WTC11 (cell line): ENCODE measurements at regions not wholly inside any gene's neighbourhood (a gene's known extent, or its start where the extent isn't known, plus 50 kb on each side); places are given as distances from the start of the nearest gene placed in this dataset.
"Not testable (repeated sequence)": the region's sequence is repeated elsewhere in the genome, so short reads cannot be mapped to it uniquely, and the experiment has no call there.

Source experiments
- CTCF ChIP-seq: fragments of 200-600 bp; IDR thresholded peaks from 2 replicates; pipeline ENCODE4 v1.8.0; 2022; ENCODE audit warnings: antibody characterized with exemption
- JUN ChIP-seq: sonication (generic); formaldehyde crosslinking; IDR thresholded peaks from 2 replicates; pipeline ENCODE4 v1.8.0; 2023; ENCODE audit warnings: mild to moderate bottlenecking, missing genetic modification reagents
- NR2C2 ChIP-seq: sonication (generic); formaldehyde crosslinking; IDR thresholded peaks from 2 replicates; pipeline ENCODE4 v1.8.0; 2022; ENCODE audit warnings: mild to moderate bottlenecking, missing genetic modification reagents
- SP1 ChIP-seq: sonication (generic); formaldehyde crosslinking; conservative IDR thresholded peaks from 2 replicates; pipeline ENCODE4 v1.8.1; 2022; ENCODE audit warnings: missing genetic modification reagents
- USF2 ChIP-seq: sonication (generic); formaldehyde crosslinking; IDR thresholded peaks from 2 replicates; pipeline ENCODE4 v1.8.1; 2023; ENCODE audit warnings: mild to moderate bottlenecking, missing genetic modification reagents, moderate library complexity
- TF ChIP-seq, protein P1 (sequence below): sonication (generic); formaldehyde crosslinking; IDR thresholded peaks from 2 replicates; pipeline ENCODE4 v1.8.0; 2022; ENCODE audit warnings: mild to moderate bottlenecking, missing genetic modification reagents
- TF ChIP-seq, protein P2 (sequence below): sonication (generic); formaldehyde crosslinking; IDR thresholded peaks from 2 replicates; pipeline ENCODE4 v1.8.0; 2022; ENCODE audit warnings: mild to moderate bottlenecking, missing genetic modification reagents

DNA sequence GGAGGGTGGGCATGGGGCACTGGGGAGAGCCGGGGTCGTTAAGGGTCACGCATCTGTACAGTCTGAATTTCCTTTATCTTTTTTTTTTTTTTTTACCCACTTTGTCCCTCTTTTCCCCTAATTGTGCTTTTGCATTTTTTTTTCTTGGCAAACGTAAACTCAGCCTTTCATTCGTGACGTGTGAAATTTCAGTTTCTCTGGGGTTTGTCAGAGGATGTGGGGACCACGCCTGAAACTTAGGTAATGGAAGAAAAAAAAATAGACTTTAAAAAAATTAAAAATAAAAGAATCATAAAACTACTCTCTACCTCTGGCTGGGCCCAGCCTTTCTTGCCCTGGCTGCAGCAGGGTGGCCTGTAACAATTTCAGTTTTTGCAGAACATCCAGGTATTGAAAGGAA is 68.3 kb upstream of the ZNF658 start:
- TF ChIP-seq NR2C2 (CRISPR knock-in tag); USF2 (CRISPR knock-in tag); JUN (CRISPR knock-in tag); CTCF; SP1 (CRISPR knock-in tag): not testable (repeated sequence)
- TF ChIP-seq, protein P1, sequence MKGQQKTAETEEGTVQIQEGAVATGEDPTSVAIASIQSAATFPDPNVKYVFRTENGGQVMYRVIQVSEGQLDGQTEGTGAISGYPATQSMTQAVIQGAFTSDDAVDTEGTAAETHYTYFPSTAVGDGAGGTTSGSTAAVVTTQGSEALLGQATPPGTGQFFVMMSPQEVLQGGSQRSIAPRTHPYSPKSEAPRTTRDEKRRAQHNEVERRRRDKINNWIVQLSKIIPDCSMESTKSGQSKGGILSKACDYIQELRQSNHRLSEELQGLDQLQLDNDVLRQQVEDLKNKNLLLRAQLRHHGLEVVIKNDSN = not testable (repeated sequence)
- TF ChIP-seq, protein P2, sequence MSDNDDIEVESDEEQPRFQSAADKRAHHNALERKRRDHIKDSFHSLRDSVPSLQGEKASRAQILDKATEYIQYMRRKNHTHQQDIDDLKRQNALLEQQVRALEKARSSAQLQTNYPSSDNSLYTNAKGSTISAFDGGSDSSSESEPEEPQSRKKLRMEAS (CRISPR knock-in tag) = not testable (repeated sequence)
